Glutamatergic neuron (in vitro differentiated cells): ENCODE measurements at regions not wholly inside any gene's neighbourhood (a gene's known extent, or its start where the extent isn't known, plus 50 kb on each side); places are given as distances from the start of the nearest gene placed in this dataset.

ENCODE experiments used
- DNase-seq: peaks from one replicate; pipeline ENCODE4 v3.0.0; 2022
- H3K27ac Mint-ChIP-seq: one replicate; pipeline ENCODE4 v1.8.0; 2020; ENCODE audit warnings: mild to moderate bottlenecking, mixed read lengths, inconsistent platforms; ENCODE audit not compliant: unreplicated experiment
- H3K27me3 Mint-ChIP-seq: one replicate; pipeline ENCODE4 v1.8.0; 2020; ENCODE audit warnings: mild to moderate bottlenecking, moderate library complexity, mixed read lengths, inconsistent platforms; ENCODE audit not compliant: unreplicated experiment
- H3K36me3 Mint-ChIP-seq: one replicate; pipeline ENCODE4 v1.8.0; 2020; ENCODE audit warnings: mild to moderate bottlenecking, mixed read lengths, inconsistent platforms; ENCODE audit not compliant: unreplicated experiment
- H3K4me1 Mint-ChIP-seq: one replicate; pipeline ENCODE4 v1.8.0; 2020; ENCODE audit warnings: mild to moderate bottlenecking, low read depth, mixed read lengths, inconsistent platforms; ENCODE audit not compliant: unreplicated experiment
- H3K4me3 Mint-ChIP-seq: one replicate; pipeline ENCODE4 v1.8.0; 2020; ENCODE audit warnings: mild to moderate bottlenecking, mixed read lengths, inconsistent platforms; ENCODE audit not compliant: unreplicated experiment
- H3K9me3 Mint-ChIP-seq: one replicate; pipeline ENCODE4 v1.8.0; 2020; ENCODE audit warnings: mild to moderate bottlenecking, moderate library complexity, mixed read lengths, inconsistent platforms; ENCODE audit not compliant: unreplicated experiment
- CTCF ChIP-seq: fragments of 200-600 bp; sonication (generic); IDR thresholded peaks from one replicate; pipeline ENCODE4 v1.5.0; 2021; ENCODE audit not compliant: partially characterized antibody, unreplicated experiment

GRCh38 chr3:28637742-28638141 is 289.1 kb upstream of the AZI2 start:
- no peak overlapping the region for H3K4me3 Mint-ChIP-seq

GRCh38 chr3:28645149-28645548 is 296.5 kb upstream of the AZI2 start:
- H3K27ac Mint-ChIP-seq = no peak overlapping the region
- H3K4me3 Mint-ChIP-seq = no peak overlapping the region
- H3K36me3 Mint-ChIP-seq = no peaks in the 10 kb centered on the region
- peaks cover 36% of the 10 kb centered on the region for H3K4me1 Mint-ChIP-seq
- H3K27me3 Mint-ChIP-seq = no peaks in the 10 kb centered on the region
- DNase-seq = no peak
- no peaks in the 10 kb centered on the region for H3K9me3 Mint-ChIP-seq
- TF ChIP-seq CTCF = no peak

More at GRCh38 chr3:28637742-28638141, 289.1 kb upstream of the AZI2 start:
- Mint-ChIP-seq H3K27ac (no peak overlapping the region), H3K36me3 (no peaks in the 10 kb centered on the region), H3K4me1 (peaks cover 2% of the 10 kb centered on the region), H3K9me3 (no peaks in the 10 kb centered on the region), H3K27me3 (peaks cover 2% of the 10 kb centered on the region)
- no peak for TF ChIP-seq CTCF
- DNase-seq = no peak

- Mint-ChIP-seq H3K27me3 (no peaks in the 10 kb centered on the region), H3K4me3 (no peak overlapping the region), H3K36me3 (no peaks in the 10 kb centered on the region), H3K4me1 (peaks cover 37% of the 10 kb centered on the region), H3K9me3 (no peaks in the 10 kb centered on the region), H3K27ac (no peak overlapping the region)
- no peak for TF ChIP-seq CTCF
- no peak for DNase-seq
These were observed 297.8 kb upstream of the AZI2 start for GRCh38 chr3:28646435-28646834.

- Mint-ChIP-seq H3K4me1 (peaks cover 40% of the 10 kb centered on the region), H3K4me3 (no peak overlapping the region), H3K36me3 (no peaks in the 10 kb centered on the region), H3K9me3 (no peaks in the 10 kb centered on the region), H3K27ac (no peak overlapping the region), H3K27me3 (no peaks in the 10 kb centered on the region)
- TF ChIP-seq CTCF = no peak
- no peak for DNase-seq
These were observed 300.6 kb upstream of the AZI2 start for GRCh38 chr3:28649266-28649665.

- no peaks in the 10 kb centered on the region for H3K36me3 Mint-ChIP-seq
- peak overlapping the region; percentile 62 for H3K27ac Mint-ChIP-seq
- DNase-seq = peak; percentile 42
- H3K4me1 Mint-ChIP-seq = peaks cover 31% of the 10 kb centered on the region
- peaks cover 2% of the 10 kb centered on the region for H3K27me3 Mint-ChIP-seq
- peak overlapping the region; percentile 61 for H3K4me3 Mint-ChIP-seq
- H3K9me3 Mint-ChIP-seq = no peaks in the 10 kb centered on the region
- TF ChIP-seq CTCF = no peak
These were observed 302.5 kb upstream of the AZI2 start for GRCh38 chr3:28651159-28651558.
